ENCODE measurements at regions not wholly inside any gene's neighbourhood (a gene's known extent, or its start where the extent isn't known, plus 50 kb on each side); places are given as distances from the start of the nearest gene placed in this dataset.

DNA sequence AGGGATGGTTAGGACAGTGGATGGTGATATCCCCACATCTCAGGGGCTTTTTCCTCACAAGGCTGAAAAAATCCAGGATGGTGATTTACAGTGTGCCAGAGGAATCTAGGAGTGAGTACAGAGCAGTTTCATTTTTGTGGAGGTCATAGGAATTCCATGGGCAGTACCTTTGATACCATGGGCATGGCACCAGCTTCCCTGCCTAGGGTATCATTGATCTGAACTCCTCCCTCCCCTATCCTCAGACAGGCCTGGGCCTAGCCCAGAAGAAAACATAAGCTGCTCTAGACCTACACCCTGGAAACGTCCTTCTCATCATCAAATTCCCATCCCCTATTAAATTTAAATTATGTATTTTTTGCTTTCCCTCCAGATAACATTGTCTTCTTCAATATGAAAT lies 136.3 kb upstream of the KLHL29 start:
- Histone ChIP-seq H3K27me3 (no peaks in the 10 kb centered on the region), H3K4me1 (no peaks in the 10 kb centered on the region), H3K27ac (no peak overlapping the region), H3K9me3 (no peaks in the 10 kb centered on the region), H3K4me3 (no peak overlapping the region), H3K36me3 (ENCODE audit: low read depth, missing control alignments) (no peaks in the 10 kb centered on the region)
- intact Hi-C loops (cut with DNase I; ENCODE audit: low total_unique reads) = no loop called here
- TF ChIP-seq POLR2A (IDR thresholded peaks at IDR 0.05) = no peak
- TF ChIP-seq, protein P1, sequence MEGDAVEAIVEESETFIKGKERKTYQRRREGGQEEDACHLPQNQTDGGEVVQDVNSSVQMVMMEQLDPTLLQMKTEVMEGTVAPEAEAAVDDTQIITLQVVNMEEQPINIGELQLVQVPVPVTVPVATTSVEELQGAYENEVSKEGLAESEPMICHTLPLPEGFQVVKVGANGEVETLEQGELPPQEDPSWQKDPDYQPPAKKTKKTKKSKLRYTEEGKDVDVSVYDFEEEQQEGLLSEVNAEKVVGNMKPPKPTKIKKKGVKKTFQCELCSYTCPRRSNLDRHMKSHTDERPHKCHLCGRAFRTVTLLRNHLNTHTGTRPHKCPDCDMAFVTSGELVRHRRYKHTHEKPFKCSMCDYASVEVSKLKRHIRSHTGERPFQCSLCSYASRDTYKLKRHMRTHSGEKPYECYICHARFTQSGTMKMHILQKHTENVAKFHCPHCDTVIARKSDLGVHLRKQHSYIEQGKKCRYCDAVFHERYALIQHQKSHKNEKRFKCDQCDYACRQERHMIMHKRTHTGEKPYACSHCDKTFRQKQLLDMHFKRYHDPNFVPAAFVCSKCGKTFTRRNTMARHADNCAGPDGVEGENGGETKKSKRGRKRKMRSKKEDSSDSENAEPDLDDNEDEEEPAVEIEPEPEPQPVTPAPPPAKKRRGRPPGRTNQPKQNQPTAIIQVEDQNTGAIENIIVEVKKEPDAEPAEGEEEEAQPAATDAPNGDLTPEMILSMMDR (IDR thresholded peaks at IDR 0.05) = no peak
- WGBS, 2 donors = 50 to 53% methylated on average over 1 of the region's 1 CpG
- DNase-seq = no peak

DNA sequence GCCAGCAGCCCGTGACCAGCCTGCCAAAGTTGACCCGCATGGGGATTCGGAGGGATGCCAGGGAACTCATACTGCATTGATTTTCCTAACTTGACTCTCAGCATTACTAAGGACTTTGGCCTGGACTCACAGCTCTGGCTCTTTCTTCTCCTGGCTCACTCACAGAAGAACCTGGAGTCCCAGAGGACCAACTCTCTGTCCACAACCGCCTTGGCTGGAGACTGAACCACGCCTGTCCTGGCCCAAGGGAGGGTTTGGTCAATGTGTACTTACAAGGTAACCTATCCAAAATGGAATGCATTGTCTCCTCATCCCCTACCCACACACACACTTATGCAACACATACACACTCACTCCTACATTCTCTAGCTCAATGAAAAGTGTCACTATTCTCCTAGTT lies 135.6 kb upstream of the KLHL29 start:
- Histone ChIP-seq H3K27ac (no peak overlapping the region), H3K36me3 (ENCODE audit: low read depth, missing control alignments) (no peaks in the 10 kb centered on the region), H3K4me3 (no peak overlapping the region), H3K9me3 (no peaks in the 10 kb centered on the region), H3K4me1 (no peaks in the 10 kb centered on the region), H3K27me3 (no peaks in the 10 kb centered on the region)
- intact Hi-C loops (cut with DNase I; ENCODE audit: low total_unique reads) = no loop called here
- TF ChIP-seq POLR2A (IDR thresholded peaks at IDR 0.05) = no peak
- TF ChIP-seq, protein P1 (IDR thresholded peaks at IDR 0.05) = no peak
- peak; percentile 16 for DNase-seq
- WGBS, 2 donors = 53 to 65% methylated on average over 5 of the region's 5 CpGs

DNA sequence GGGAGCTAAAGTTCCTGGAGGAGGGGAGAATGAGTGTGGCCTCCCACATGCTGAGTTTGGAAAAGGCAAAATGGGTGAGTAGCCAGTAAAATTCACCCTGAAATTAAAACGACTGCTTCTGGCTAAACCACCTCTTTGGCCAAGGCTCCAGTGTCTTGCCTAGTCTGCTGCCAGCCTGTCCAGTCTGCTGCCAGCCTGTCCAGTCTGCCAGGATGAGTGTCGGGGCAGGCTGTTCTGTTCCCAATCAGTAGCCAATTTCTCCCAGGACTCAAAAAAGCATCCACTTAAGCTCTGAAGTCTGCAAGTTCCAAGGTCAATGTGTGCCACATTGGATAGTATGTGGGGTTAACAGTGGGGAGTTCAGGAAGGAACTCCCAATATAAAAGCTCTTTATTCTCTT lies 134.6 kb upstream of the KLHL29 start:
- Histone ChIP-seq H3K4me3 (no peak overlapping the region), H3K36me3 (ENCODE audit: low read depth, missing control alignments) (no peaks in the 10 kb centered on the region), H3K27ac (no peak overlapping the region), H3K27me3 (no peaks in the 10 kb centered on the region), H3K4me1 (no peaks in the 10 kb centered on the region), H3K9me3 (no peaks in the 10 kb centered on the region)
- intact Hi-C loops (cut with DNase I; ENCODE audit: low total_unique reads) = no loop called here
- no peak for DNase-seq
- 25 to 32% methylated on average over 2 of the region's 2 CpGs for WGBS, 2 donors
- TF ChIP-seq, protein P1 (IDR thresholded peaks at IDR 0.05) = no peak
- no peak for TF ChIP-seq POLR2A (IDR thresholded peaks at IDR 0.05)

DNA sequence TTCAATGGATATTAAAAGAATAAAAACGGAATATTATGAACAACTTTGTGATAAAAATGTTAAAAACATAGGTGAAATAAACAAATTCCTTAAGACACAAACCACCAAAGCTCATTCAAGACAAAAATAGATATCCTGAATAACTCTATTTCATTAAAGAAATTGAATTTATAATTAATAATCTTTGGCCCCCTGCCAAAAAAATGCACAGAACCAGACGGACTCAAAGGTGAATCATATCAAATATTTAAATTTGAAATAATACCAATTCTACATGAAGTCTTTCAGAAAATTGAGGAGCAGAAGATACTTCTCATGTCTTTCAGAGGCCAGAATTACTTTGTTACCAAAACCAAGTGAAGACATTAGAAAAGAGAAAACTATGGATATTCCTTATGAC lies 128.3 kb upstream of the KLHL29 start:
- TF ChIP-seq, protein P1 (IDR thresholded peaks at IDR 0.05) = no peak
- no peak for TF ChIP-seq POLR2A (IDR thresholded peaks at IDR 0.05)
- Histone ChIP-seq H3K4me1 (no peaks in the 10 kb centered on the region), H3K4me3 (no peak overlapping the region), H3K27me3 (no peaks in the 10 kb centered on the region), H3K27ac (no peak overlapping the region), H3K9me3 (no peaks in the 10 kb centered on the region), H3K36me3 (ENCODE audit: low read depth, missing control alignments) (no peaks in the 10 kb centered on the region)
- DNase-seq = no peak
- 72% methylated on average over 2 of the region's 2 CpGs for WGBS, 2 donors
- intact Hi-C loops (cut with DNase I; ENCODE audit: low total_unique reads) = no loop called here

DNA sequence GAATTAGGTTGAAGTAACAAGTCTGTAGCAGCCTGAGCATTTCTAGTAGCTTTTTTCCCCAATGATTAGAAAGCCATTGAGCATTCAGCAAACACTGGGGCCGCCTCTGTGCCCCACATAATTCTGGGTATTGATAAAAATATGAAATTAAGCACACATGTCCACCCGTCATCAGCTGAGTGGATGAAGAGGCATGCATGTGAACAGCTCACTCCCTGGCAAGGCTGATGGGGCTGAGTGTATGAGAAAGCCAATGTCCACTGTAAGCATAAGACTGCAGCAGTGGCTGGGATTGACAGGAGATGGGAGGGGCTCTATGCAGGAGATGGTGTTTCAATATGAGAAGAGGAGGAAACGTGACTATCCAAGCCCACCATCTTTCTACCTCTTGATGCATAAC lies 124.4 kb upstream of the KLHL29 start:
- Histone ChIP-seq H3K4me1 (no peaks in the 10 kb centered on the region), H3K36me3 (ENCODE audit: low read depth, missing control alignments) (no peaks in the 10 kb centered on the region), H3K27me3 (no peaks in the 10 kb centered on the region), H3K27ac (no peak overlapping the region), H3K9me3 (no peaks in the 10 kb centered on the region), H3K4me3 (no peak overlapping the region)
- no peak for TF ChIP-seq POLR2A (IDR thresholded peaks at IDR 0.05)
- TF ChIP-seq, protein P1 (IDR thresholded peaks at IDR 0.05) = no peak
- WGBS, 2 donors = 86 to 88% methylated on average over 3 of the region's 3 CpGs
- intact Hi-C loops (cut with DNase I; ENCODE audit: low total_unique reads) = no loop called here
- no peak for DNase-seq

Measured in testis (tissue), 2 donors.